GM13977 (cell line): ENCODE measurements at regions not wholly inside any gene's neighbourhood (a gene's known extent, or its start where the extent isn't known, plus 50 kb on each side); places are given as distances from the start of the nearest gene placed in this dataset.

Source experiments
- DNase-seq: peaks from one replicate; pipeline ENCODE4 v3.0.0; 2012; ENCODE audit warnings: low spot score
- in situ Hi-C: fragments of 300-500 bp; cut with MboI; formaldehyde crosslinking; loops from one replicate; pipeline ENCODE4 v1.12.0; 2022; ENCODE audit warnings: low sequenced_read_pairs, low pct_unique_long_range_greater_than_20kb, mixed read lengths, inconsistent platforms; ENCODE audit not compliant: unreplicated experiment
- TF ChIP-seq, protein P1 (sequence below): IDR thresholded peaks from 2 replicates; pipeline ENCODE4 v1.5.1; 2012; ENCODE audit warnings: mild to moderate bottlenecking, control low read depth; ENCODE audit not compliant: insufficient read depth; ENCODE audit errors: extremely low read depth, missing control alignments

DNA sequence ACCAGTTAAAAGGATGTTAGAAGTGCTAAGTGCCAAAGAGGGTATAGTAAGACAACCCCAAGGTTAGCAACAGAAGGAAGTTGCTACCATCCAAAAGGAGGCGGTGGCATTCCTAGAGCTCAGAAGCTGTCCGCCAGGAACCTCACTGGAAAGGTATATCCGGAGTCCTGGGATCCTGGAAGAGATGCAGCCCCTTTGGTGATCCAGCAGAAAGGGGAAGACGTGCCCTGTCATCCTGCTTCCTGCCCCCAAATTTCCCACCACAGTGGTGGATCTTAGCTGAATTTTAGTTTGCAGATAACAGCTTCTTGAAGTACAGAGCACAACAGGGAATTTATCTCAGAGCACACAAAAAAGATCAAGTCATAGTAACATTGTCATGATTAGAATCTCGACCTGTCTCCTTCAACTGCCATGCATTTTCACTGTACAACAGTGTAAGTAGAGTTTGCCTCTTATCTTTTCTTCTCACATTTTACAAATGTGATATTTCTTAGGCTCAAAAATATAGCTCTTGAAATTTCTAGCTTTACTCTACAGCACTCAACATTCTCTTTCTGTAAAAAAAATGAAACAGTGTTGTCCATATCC lies 526.3 kb downstream of the SOX5 start:
- no peak for DNase-seq
- in situ Hi-C loops: no loop called here
- TF ChIP-seq, protein P1, sequence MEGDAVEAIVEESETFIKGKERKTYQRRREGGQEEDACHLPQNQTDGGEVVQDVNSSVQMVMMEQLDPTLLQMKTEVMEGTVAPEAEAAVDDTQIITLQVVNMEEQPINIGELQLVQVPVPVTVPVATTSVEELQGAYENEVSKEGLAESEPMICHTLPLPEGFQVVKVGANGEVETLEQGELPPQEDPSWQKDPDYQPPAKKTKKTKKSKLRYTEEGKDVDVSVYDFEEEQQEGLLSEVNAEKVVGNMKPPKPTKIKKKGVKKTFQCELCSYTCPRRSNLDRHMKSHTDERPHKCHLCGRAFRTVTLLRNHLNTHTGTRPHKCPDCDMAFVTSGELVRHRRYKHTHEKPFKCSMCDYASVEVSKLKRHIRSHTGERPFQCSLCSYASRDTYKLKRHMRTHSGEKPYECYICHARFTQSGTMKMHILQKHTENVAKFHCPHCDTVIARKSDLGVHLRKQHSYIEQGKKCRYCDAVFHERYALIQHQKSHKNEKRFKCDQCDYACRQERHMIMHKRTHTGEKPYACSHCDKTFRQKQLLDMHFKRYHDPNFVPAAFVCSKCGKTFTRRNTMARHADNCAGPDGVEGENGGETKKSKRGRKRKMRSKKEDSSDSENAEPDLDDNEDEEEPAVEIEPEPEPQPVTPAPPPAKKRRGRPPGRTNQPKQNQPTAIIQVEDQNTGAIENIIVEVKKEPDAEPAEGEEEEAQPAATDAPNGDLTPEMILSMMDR: no peak

DNA sequence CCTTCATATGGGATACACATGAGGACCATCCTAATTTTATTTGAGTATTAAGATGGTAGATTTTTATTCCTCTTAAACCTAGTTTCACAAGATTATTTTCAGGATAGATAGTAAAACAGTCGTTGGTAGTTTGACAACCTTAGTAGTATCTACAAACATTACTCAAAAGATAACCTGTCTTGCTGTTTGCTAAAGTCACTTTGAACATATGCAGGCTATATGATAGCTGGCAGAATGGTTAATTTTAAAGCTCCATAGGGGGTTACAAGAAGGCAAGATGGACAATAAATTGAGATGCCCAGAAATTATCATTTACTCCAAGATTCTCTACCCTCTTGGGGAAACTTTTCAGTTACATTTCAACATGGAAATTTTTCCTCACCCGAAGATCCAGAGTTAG lies 525.7 kb downstream of the SOX5 start:
- in situ Hi-C loops: no loop called here
- TF ChIP-seq, protein P1: no peak
- no peak for DNase-seq

DNA sequence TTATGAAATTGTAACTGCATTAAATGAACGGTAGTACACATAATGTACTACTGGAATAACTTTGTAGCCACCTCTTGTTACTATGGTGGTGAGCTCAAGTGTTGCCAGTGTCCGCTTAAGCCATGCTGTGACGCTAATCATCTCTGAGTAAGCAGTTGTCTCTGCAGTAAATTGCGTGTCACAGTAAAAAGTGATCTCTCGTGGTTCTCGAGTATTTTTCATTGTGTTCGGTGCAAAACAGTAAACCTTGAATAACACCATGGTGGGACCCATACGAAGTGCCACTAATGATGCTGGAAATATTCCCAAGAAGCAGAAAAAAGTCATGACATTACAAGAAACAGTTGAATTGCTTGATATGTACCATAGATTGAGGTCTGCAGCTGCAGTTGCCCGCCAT lies 524.8 kb downstream of the SOX5 start:
- TF ChIP-seq, protein P1: no peak
- in situ Hi-C loops: no loop called here
- no peak for DNase-seq

DNA sequence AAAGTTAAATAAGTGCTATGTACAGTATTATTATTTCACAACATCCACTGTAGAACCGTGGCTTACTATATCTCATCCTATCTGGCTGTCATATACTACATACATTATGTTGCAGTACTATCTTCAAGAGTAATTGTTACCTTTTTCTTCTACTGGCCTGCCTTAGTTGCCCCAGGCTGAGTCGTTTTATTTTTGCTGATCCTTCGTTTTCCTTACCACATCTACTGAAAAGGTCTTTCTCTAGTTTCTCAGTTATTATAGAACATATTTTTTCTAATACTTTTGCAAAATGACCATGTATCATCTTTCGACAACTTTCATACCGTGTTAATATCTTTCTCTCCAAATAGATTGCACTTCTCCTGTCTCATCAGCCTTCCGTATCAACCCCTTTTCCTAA lies 523.1 kb downstream of the SOX5 start:
- TF ChIP-seq, protein P1: no peak
- no peak for DNase-seq
- in situ Hi-C loops: no loop called here

DNA sequence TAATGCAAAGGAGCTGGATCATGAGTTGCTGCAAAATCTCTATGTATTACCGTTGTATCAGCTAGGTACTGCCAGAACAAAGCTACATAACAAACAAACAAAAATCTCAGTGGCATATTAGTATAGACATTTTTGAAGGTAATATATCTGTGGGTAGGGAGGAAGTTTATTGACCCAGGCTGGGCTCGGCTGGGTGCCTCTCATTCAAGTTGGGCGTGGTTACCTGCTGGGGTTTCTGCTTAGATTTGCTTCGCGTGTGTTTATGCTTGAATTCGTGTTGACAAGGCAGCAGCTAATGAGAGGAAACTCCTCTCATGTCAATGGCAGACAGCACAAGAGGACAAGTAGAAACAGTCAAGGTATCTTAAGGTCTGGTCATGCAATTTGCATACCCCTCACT lies 520.7 kb downstream of the SOX5 start:
- in situ Hi-C loops: no loop called here
- TF ChIP-seq, protein P1: no peak
- no peak for DNase-seq

DNA sequence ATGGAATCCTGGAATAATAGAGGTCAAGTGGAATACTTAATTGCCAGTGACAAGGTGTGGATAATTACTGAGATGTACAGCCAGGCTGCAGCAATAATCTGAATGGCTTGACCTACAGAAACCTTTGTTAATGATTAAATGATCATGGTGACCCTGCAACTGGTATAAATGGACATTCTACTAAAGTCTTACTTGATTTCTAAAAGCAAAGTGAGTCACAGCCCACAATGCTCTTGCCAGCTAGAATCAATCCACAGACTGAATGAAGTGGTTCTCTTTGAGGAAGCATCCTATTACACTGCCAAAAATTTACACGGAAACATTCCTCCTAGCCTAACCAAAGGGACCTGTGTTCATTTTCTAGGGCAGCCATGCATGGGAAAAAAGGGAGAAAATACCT lies 518.5 kb downstream of the SOX5 start:
- DNase-seq: no peak
- TF ChIP-seq, protein P1: no peak
- in situ Hi-C loops: no loop called here

DNA sequence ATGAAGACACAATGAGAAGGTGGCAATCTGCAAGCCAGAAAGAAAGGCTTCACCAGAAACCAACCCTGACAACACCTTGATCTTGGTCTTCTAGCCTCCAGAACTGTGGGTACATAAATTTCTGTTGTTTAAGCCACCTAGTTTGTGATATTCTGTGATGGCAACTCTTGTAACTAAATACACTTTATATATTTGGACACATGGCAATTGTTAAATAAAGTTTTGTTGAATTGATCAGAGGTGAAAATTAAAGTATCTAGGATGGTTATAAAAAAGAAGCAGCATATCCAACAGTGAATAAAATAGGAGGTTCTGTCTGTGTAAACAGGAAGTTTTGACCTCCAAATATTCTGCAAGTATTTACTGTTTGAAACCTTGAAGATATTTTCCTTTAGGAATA lies 516.3 kb downstream of the SOX5 start:
- no peak for DNase-seq
- in situ Hi-C loops: no loop called here
- TF ChIP-seq, protein P1: no peak
